NT2/D1 (cell line): ENCODE measurements at regions not wholly inside any gene's neighbourhood (a gene's known extent, or its start where the extent isn't known, plus 50 kb on each side); places are given as distances from the start of the nearest gene placed in this dataset.
A peak's percentile ranks its signal among the peaks of the same experiment; 100 is the strongest.
"Not testable (repeated sequence)": the region's sequence is repeated elsewhere in the genome, so short reads cannot be mapped to it uniquely, and the experiment has no call there.

Source experiments
- DNase-seq: peaks from one replicate; pipeline ENCODE4 v3.0.0-alpha.2; 2011; ENCODE audit warnings: low read depth, low spot score
- H3K27me3 ChIP-seq: 2 replicates; pipeline ENCODE4 v1.6.0; 2011; ENCODE audit warnings: mild to moderate bottlenecking; ENCODE audit not compliant: insufficient read length, insufficient read depth
- H3K36me3 ChIP-seq: 2 replicates; pipeline ENCODE4 v1.6.1; 2011; ENCODE audit warnings: mild to moderate bottlenecking, low read length, mixed read lengths; ENCODE audit not compliant: insufficient read depth, insufficient read length
- H3K4me1 ChIP-seq: 2 replicates; pipeline ENCODE4 v1.5.1; 2011; ENCODE audit not compliant: insufficient read depth, insufficient read length
- H3K4me3 ChIP-seq: 2 replicates; pipeline ENCODE4 v1.5.1; 2011; ENCODE audit warnings: low read depth; ENCODE audit not compliant: insufficient read length
- H3K9ac ChIP-seq: 2 replicates; pipeline ENCODE4 v1.6.0; 2011; ENCODE audit warnings: low read depth; ENCODE audit not compliant: insufficient read length
- H3K9me3 ChIP-seq: 2 replicates; pipeline ENCODE4 v1.5.1; 2011; ENCODE audit warnings: mild to moderate bottlenecking, low read length; ENCODE audit not compliant: insufficient read depth
- SUZ12 ChIP-seq: IDR thresholded peaks from 2 replicates; pipeline ENCODE4 v1.6.1; 2011; ENCODE audit not compliant: insufficient read length, insufficient read depth; ENCODE audit errors: extremely low read depth
- YY1 ChIP-seq: IDR thresholded peaks from 2 replicates; pipeline ENCODE4 v1.6.1; 2011; ENCODE audit not compliant: insufficient read length, insufficient read depth
- ZNF274 ChIP-seq: IDR thresholded peaks from 2 replicates; pipeline ENCODE4 v1.6.1; 2011; ENCODE audit warnings: mild to moderate bottlenecking, low read depth, low read length

DNA sequence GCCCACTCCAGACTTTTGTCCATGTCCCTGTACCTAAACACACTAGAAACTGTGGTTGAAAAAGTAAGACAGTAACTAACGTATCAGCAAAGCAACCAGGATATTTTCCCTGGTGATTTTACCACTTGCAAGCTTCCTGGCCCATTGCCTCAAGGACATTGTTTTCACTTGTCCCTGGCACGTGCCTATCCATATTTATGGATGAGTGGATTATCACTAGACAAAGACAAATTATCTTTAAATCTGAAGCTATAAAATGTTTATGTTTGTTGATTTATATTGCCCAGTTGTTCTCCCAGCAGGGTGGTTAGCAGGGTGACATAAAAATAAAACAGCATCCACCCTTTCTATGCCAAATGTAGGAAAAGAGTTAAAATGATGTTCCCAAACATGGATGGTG is 93.2 kb upstream of the STEAP1 start:
- H3K4me1 ChIP-seq = no peaks in the 10 kb centered on the region
- H3K4me3 ChIP-seq = no peak overlapping the region
- no peak for DNase-seq
- no peak for TF ChIP-seq SUZ12
- TF ChIP-seq ZNF274 = no peak
- no peak for TF ChIP-seq YY1
- no peaks in the 10 kb centered on the region for H3K9me3 ChIP-seq
- H3K36me3 ChIP-seq = no peaks in the 10 kb centered on the region
- H3K27me3 ChIP-seq = no peaks in the 10 kb centered on the region
- no peak overlapping the region for H3K9ac ChIP-seq

DNA sequence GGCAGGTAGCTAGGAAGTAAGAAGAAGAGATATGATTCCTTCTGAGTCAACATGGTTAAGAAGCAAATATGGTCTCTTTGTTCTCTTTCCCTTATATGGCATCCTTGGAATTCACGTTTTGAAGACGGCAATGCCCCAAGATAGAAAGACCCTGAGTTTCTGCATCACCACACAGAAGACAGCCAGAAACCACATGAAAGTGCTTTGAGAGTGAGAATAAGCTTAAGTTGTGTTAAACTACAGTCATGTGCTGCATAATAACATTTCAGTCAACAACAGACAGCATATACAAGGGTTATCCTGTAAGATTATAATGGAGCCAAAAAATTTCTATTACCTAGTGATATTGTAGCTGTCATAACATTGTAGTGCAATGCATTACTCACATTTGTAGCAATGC is 89.9 kb upstream of the STEAP1 start:
- Histone ChIP-seq H3K36me3 (no peaks in the 10 kb centered on the region), H3K4me3 (no peak overlapping the region), H3K4me1 (no peaks in the 10 kb centered on the region), H3K9ac (no peak overlapping the region), H3K9me3 (no peaks in the 10 kb centered on the region), H3K27me3 (no peaks in the 10 kb centered on the region)
- TF ChIP-seq ZNF274 (no peak), SUZ12 (no peak), YY1 (no peak)
- no peak for DNase-seq

DNA sequence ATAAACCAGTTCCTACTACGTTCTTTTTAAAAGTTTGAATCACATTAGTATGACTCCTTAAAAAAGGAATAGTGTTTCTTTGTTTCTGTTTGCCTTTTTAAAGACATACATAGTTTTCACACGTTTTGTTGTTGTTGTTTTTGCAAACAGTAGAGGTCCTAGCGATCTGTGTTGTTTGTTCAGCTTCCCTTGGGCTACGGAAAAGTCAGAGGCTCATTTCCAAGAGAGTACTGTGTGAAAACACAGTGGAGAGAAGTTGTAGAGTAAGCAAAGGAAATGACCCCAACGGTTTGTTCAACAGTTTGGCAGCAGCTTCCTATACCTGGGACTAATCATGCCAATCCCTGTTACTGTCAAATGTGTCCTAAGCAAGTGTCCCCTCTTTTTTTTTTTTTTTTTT is 87.1 kb upstream of the STEAP1 start:
- TF ChIP-seq SUZ12 = no peak
- no peak for TF ChIP-seq ZNF274
- TF ChIP-seq YY1 = no peak
- no peaks in the 10 kb centered on the region for H3K27me3 ChIP-seq
- no peaks in the 10 kb centered on the region for H3K9me3 ChIP-seq
- H3K36me3 ChIP-seq = no peaks in the 10 kb centered on the region
- H3K4me1 ChIP-seq = no peaks in the 10 kb centered on the region
- H3K9ac ChIP-seq = no peak overlapping the region
- DNase-seq = no peak
- no peak overlapping the region for H3K4me3 ChIP-seq

DNA sequence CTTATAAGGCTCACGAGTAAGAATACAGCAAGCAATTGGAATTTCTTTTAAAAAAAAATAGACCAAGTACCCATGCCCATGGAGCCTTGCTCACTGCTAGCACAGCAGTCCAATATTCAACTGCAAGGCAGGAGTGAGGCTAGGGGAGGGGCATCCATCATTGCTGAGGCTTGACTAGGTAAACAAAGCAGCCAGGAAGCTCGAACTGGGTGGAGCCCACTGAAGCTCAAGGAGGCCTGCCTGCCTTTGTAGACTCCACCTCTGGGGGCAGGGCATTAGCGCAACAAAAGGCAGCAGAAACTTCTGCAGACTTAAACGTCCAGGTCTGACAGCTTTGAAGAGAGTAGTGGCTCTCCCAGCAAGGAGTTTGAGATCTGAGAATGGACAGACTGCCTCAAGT is 84.0 kb upstream of the STEAP1 start:
- H3K9ac ChIP-seq, H3K4me3 ChIP-seq, H3K4me1 ChIP-seq, H3K36me3 ChIP-seq, H3K9me3 ChIP-seq, H3K27me3 ChIP-seq: not testable (repeated sequence)
- peak; percentile 60 for DNase-seq

- H3K36me3 ChIP-seq = no peaks in the 10 kb centered on the region
- H3K4me3 ChIP-seq = no peak overlapping the region
- H3K9ac ChIP-seq = no peak overlapping the region
- no peaks in the 10 kb centered on the region for H3K27me3 ChIP-seq
- no peaks in the 10 kb centered on the region for H3K4me1 ChIP-seq
- no peaks in the 10 kb centered on the region for H3K9me3 ChIP-seq
- TF ChIP-seq SUZ12 (no peak), ZNF274 (no peak), YY1 (no peak)
- no peak for DNase-seq
These were observed 75.3 kb upstream of the STEAP1 start for GRCh38 chr7:90078921-90079320.

GRCh38 chr7:90081621-90082020 is 72.6 kb upstream of the STEAP1 start:
- TF ChIP-seq SUZ12 (no peak), ZNF274 (no peak), YY1 (no peak)
- Histone ChIP-seq H3K9me3 (no peaks in the 10 kb centered on the region), H3K4me1 (no peaks in the 10 kb centered on the region), H3K9ac (no peak overlapping the region), H3K36me3 (no peaks in the 10 kb centered on the region), H3K4me3 (no peak overlapping the region), H3K27me3 (no peaks in the 10 kb centered on the region)
- DNase-seq = no peak

GRCh38 chr7:90092506-90092905 is 61.8 kb upstream of the STEAP1 start:
- no peak for TF ChIP-seq YY1
- TF ChIP-seq ZNF274 = no peak
- no peak for TF ChIP-seq SUZ12
- Histone ChIP-seq H3K9me3 (no peaks in the 10 kb centered on the region), H3K36me3 (no peaks in the 10 kb centered on the region), H3K4me3 (no peak overlapping the region), H3K27me3 (no peaks in the 10 kb centered on the region), H3K9ac (no peak overlapping the region), H3K4me1 (no peaks in the 10 kb centered on the region)
- no peak for DNase-seq

GRCh38 chr7:90094030-90094429 is 60.2 kb upstream of the STEAP1 start:
- DNase-seq = no peak
- TF ChIP-seq SUZ12 = no peak

More at GRCh38 chr7:90094030-90094429, 60.2 kb upstream of the STEAP1 start:
- no peaks in the 10 kb centered on the region for H3K4me1 ChIP-seq
- H3K27me3 ChIP-seq = no peaks in the 10 kb centered on the region
- no peaks in the 10 kb centered on the region for H3K36me3 ChIP-seq
- H3K9ac ChIP-seq = no peak overlapping the region
- H3K4me3 ChIP-seq = no peak overlapping the region
- H3K9me3 ChIP-seq = no peaks in the 10 kb centered on the region
